ENCODE measurements at regions not wholly inside any gene's neighbourhood (a gene's known extent, or its start where the extent isn't known, plus 50 kb on each side); places are given as distances from the start of the nearest gene placed in this dataset.

GRCh38 chr16:65878347-65878746 lies 488.1 kb upstream of the CDH5 start:
- DNase-seq, result no peak

GRCh38 chr16:65876624-65877023 lies 489.9 kb upstream of the CDH5 start:
- DNase-seq, result no peak

GRCh38 chr16:65876056-65876408 lies 490.5 kb upstream of the CDH5 start:
- no peak for DNase-seq

GRCh38 chr16:65875381-65876055 lies 491.0 kb upstream of the CDH5 start:
- DNase-seq, result no peak

GRCh38 chr16:65869261-65869660 lies 497.2 kb upstream of the CDH5 start:
- DNase-seq, result no peak

GRCh38 chr16:65867276-65867960 lies 499.1 kb upstream of the CDH5 start:
- DNase-seq, result no peak

GRCh38 chr16:65863236-65863635 lies 503.3 kb upstream of the CDH5 start:
- DNase-seq, result no peak

GRCh38 chr16:65861131-65861731 lies 505.3 kb upstream of the CDH5 start:
- no peak for DNase-seq

GRCh38 chr16:65855171-65856145 lies 511.0 kb upstream of the CDH5 start:
- no peak for DNase-seq

GRCh38 chr16:65846210-65846602 lies 520.3 kb upstream of the CDH5 start:
- no peak for DNase-seq

GRCh38 chr16:65845466-65846209 lies 520.9 kb upstream of the CDH5 start:
- DNase-seq, result no peak

- DNase-seq, result no peak
Measured at GRCh38 chr16:65843941-65844340, 522.5 kb upstream of the CDH5 start.

- no peak for DNase-seq
Measured at GRCh38 chr16:65842067-65842466, 524.4 kb upstream of the CDH5 start.

GRCh38 chr16:65838001-65838400 lies 528.5 kb upstream of the CDH5 start:
- no peak for DNase-seq

GRCh38 chr16:65837464-65837863 lies 529.0 kb upstream of the CDH5 start:
- DNase-seq, result no peak

GRCh38 chr16:65834688-65835087 lies 531.8 kb upstream of the CDH5 start:
- DNase-seq, result no peak

GRCh38 chr16:65833171-65833871 lies 533.2 kb upstream of the CDH5 start:
- no peak for DNase-seq

- no peak for DNase-seq
Measured at GRCh38 chr16:65832679-65833078, 533.8 kb upstream of the CDH5 start.

- DNase-seq, result no peak
Measured at GRCh38 chr16:65831903-65832666, 534.4 kb upstream of the CDH5 start.

- no peak for DNase-seq
Measured at GRCh38 chr16:65829076-65829475, 537.4 kb upstream of the CDH5 start.

- no peak for DNase-seq
Measured at GRCh38 chr16:65828296-65828695, 538.2 kb upstream of the CDH5 start.

All from NCI-H1417 (cell line).